Calu3 (cell line): ENCODE measurements at regions not wholly inside any gene's neighbourhood (a gene's known extent, or its start where the extent isn't known, plus 50 kb on each side); places are given as distances from the start of the nearest gene placed in this dataset.
A peak's percentile ranks its signal among the peaks of the same experiment; 100 is the strongest.
"Not testable (repeated sequence)": the region's sequence is repeated elsewhere in the genome, so short reads cannot be mapped to it uniquely, and the experiment has no call there.

Source experiments
- BruUV-seq: library from RNA; stranded (reverse); fragments of 400-500 nt; replicated peaks from 2 replicates; lab custom pipeline; 2021; lab: Mats Ljungman, UMichigan
- CTCF ChIA-PET: fragments of 300-600 bp; sonication (Branson Sonifier 250); formaldehyde crosslinking; loops from one replicate; lab custom pipeline; 2022; ENCODE audit warnings: antibody characterized with exemption; lab: Charles Lee
- DNase-seq: peaks from one replicate; pipeline ENCODE4 v3.0.0; 2022
- H3K27ac Mint-ChIP-seq: one replicate; pipeline ENCODE4 v1.8.0; 2022; ENCODE audit warnings: mixed read lengths; ENCODE audit not compliant: unreplicated experiment
- H3K27me3 Mint-ChIP-seq: one replicate; pipeline ENCODE4 v1.8.0; 2022; ENCODE audit warnings: mixed read lengths; ENCODE audit not compliant: unreplicated experiment
- H3K36me3 Mint-ChIP-seq: one replicate; pipeline ENCODE4 v1.8.0; 2022; ENCODE audit warnings: mild to moderate bottlenecking, moderate library complexity, mixed read lengths; ENCODE audit not compliant: insufficient read depth, unreplicated experiment
- H3K4me1 Mint-ChIP-seq: one replicate; pipeline ENCODE4 v1.8.0; 2022; ENCODE audit warnings: mild to moderate bottlenecking, low read depth, mixed read lengths; ENCODE audit not compliant: unreplicated experiment
- H3K4me3 Mint-ChIP-seq: one replicate; pipeline ENCODE4 v1.8.0; 2022; ENCODE audit warnings: mild to moderate bottlenecking, low read depth, moderate library complexity, mixed read lengths; ENCODE audit not compliant: unreplicated experiment
- H3K9me3 Mint-ChIP-seq: one replicate; pipeline ENCODE4 v1.8.0; 2022; ENCODE audit warnings: low read depth, mixed read lengths; ENCODE audit not compliant: unreplicated experiment
- CTCF ChIP-seq: fragments of 200-600 bp; IDR thresholded peaks from one replicate; pipeline ENCODE4 v1.8.0; 2022; ENCODE audit warnings: antibody characterized with exemption; ENCODE audit not compliant: unreplicated experiment
- intact Hi-C: fragments of 100-400 bp; cut with micrococcal nuclease; formaldehyde crosslinking; loops from one replicate; pipeline ENCODE4 v1.10.0; 2022; ENCODE audit not compliant: unreplicated experiment

- H3K9me3 Mint-ChIP-seq: no peaks in the 10 kb centered on the region
- no peaks in the 10 kb centered on the region for H3K27me3 Mint-ChIP-seq
- CTCF ChIA-PET: no interaction called here
- H3K4me3 Mint-ChIP-seq: no peak overlapping the region
- no peak for TF ChIP-seq CTCF
- no TSS peak for BruUV-seq
- intact Hi-C loops: no loop called here
- peaks cover 38% of the 10 kb centered on the region for H3K4me1 Mint-ChIP-seq
- H3K36me3 Mint-ChIP-seq: peaks cover 21% of the 10 kb centered on the region
- no peak overlapping the region for H3K27ac Mint-ChIP-seq
- no peak for DNase-seq
Observed at GRCh38 chr17:45579529-45580495, 89.3 kb upstream of the PLEKHM1 start.

- H3K27ac Mint-ChIP-seq: no peak overlapping the region
- no TSS peak for BruUV-seq
- H3K4me3 Mint-ChIP-seq: no peak overlapping the region
- CTCF ChIA-PET: no interaction called here
- no peaks in the 10 kb centered on the region for H3K9me3 Mint-ChIP-seq
- TF ChIP-seq CTCF: no peak
- H3K36me3 Mint-ChIP-seq: peaks cover 32% of the 10 kb centered on the region
- no peaks in the 10 kb centered on the region for H3K27me3 Mint-ChIP-seq
- intact Hi-C loops: no loop called here
- no peak for DNase-seq
- peaks cover 37% of the 10 kb centered on the region for H3K4me1 Mint-ChIP-seq
Observed at GRCh38 chr17:45580924-45581323, 90.4 kb upstream of the PLEKHM1 start.

GRCh38 chr17:45581860-45582259, 91.3 kb upstream of the PLEKHM1 start:
- DNase-seq: no peak
- no peaks in the 10 kb centered on the region for H3K27me3 Mint-ChIP-seq
- no TSS peak for BruUV-seq
- intact Hi-C loops: no loop called here
- peaks cover 34% of the 10 kb centered on the region for H3K36me3 Mint-ChIP-seq
- H3K4me1 Mint-ChIP-seq: peaks cover 27% of the 10 kb centered on the region
- CTCF ChIA-PET: no interaction called here
- no peak overlapping the region for H3K27ac Mint-ChIP-seq
- no peak for TF ChIP-seq CTCF
- no peak overlapping the region for H3K4me3 Mint-ChIP-seq
- H3K9me3 Mint-ChIP-seq: no peaks in the 10 kb centered on the region

GRCh38 chr17:45584092-45585036, 93.8 kb upstream of the PLEKHM1 start:
- intact Hi-C loops: loop anchor here (5.0 kb wide), 1 partner anchor 678 kb away; no protein-coding TSS in a partner anchor
- CTCF ChIA-PET: interaction anchor here (0.6 kb wide), 1 partner anchor 318 kb away, joined by 6 read pairs; no protein-coding TSS in a partner anchor
- peak; percentile 82 for DNase-seq
- BruUV-seq: no TSS peak
- Mint-ChIP-seq H3K4me3 (peak overlapping the region; percentile 81), H3K27me3 (no peaks in the 10 kb centered on the region), H3K4me1 (peaks cover 18% of the 10 kb centered on the region), H3K9me3 (no peaks in the 10 kb centered on the region), H3K36me3 (peaks cover 43% of the 10 kb centered on the region), H3K27ac (peak overlapping the region; percentile 78)
- TF ChIP-seq CTCF: no peak

GRCh38 chr17:45585037-45585733, 94.7 kb upstream of the PLEKHM1 start:
- peak overlapping the region; percentile 78 for H3K27ac Mint-ChIP-seq
- H3K4me3 Mint-ChIP-seq: peak overlapping the region; percentile 81
- CTCF ChIA-PET: interaction anchor here (1.4 to 1.6 kb wide), 2 partner anchors 608 to 675 kb away, joined by 4 to 20 read pairs; partner anchors contain the start of gene KANSL1
- intact Hi-C loops: loop anchor here (5.0 kb wide), 1 partner anchor 677 kb away; no protein-coding TSS in a partner anchor
- H3K36me3 Mint-ChIP-seq: peaks cover 50% of the 10 kb centered on the region
- not testable (repeated sequence) for H3K9me3 Mint-ChIP-seq, H3K27me3 Mint-ChIP-seq, H3K4me1 Mint-ChIP-seq, BruUV-seq
- peak; percentile 85 for DNase-seq
